GM12865 (cell line): ENCODE measurements at regions not wholly inside any gene's neighbourhood (a gene's known extent, or its start where the extent isn't known, plus 50 kb on each side); places are given as distances from the start of the nearest gene placed in this dataset.

Source experiments
- DNase-seq: peaks from one replicate; pipeline ENCODE4 v3.0.0; 2010; ENCODE audit warnings: low read depth
- H3K4me3 ChIP-seq: 2 replicates; pipeline ENCODE4 v1.5.1; 2011; ENCODE audit warnings: mild to moderate bottlenecking, low read depth, low read length, control low read depth
- CTCF ChIP-seq: IDR thresholded peaks from 2 replicates; pipeline ENCODE4 v1.5.1; 2011; ENCODE audit warnings: low read length, control low read depth, low read depth, inconsistent platforms; ENCODE audit not compliant: insufficient read depth; ENCODE audit errors: missing control alignments

- no peak overlapping the region for H3K4me3 ChIP-seq
- no peak for TF ChIP-seq CTCF
- DNase-seq: no peak
These were observed 78.0 kb downstream of the ZIC5 start for GRCh38 chr13:99893567-99893966.

DNA sequence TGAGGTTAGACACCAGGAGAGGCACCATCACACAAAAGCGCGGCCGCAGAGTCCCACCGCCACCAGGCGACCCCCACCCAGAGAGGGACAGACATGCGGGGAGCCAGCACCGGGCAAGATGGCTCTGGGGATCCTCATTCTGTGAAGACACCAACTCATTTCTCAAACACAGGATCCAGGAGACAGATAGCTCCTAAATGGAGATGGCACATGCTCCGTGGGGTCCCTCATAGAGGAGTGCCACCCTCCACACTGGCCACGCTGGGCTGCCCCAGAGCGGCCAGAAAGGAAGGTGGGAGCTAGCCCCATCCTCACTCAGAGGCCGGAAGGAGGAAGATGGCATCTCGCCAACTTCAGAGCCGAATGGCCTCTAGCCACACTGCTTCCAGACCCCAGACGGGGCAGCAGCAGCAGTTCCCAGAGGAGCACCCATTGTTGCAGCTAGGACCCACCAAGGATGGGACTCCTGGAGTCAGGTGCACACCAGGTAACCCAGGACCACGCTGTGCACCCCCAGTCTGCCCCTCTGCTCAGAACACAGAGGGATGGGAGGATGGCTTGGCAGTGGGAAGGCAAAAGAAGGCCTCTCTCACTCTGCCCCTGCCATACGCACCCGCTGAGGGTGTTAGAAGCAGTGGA is 78.6 kb downstream of the ZIC5 start:
- TF ChIP-seq CTCF: no peak
- no peak for DNase-seq
- H3K4me3 ChIP-seq: peak overlapping the region; percentile 47

- DNase-seq: peak; percentile 32
- no peak for TF ChIP-seq CTCF
- peak overlapping the region; percentile 47 for H3K4me3 ChIP-seq
These were observed 79.4 kb downstream of the ZIC5 start for GRCh38 chr13:99892196-99892613.

DNA sequence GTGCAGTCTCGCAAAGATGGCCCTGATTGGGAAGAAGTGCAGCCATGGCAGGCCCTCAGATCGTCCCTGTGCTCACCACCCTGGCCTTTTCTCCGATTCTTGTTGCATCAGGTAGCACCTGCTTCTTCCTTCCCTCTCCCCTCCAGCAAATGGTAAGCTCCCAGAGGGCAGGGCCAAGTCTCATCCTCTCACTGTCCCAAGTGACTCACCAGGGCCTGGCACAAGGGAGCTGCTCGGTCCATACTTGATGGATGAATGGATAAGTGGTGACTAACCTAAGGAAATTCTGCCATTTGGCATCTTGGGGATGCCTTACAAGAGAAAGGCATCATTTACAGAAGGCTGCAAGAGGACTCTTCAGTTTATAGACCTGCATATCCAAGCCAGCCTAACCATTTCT is 84.9 kb downstream of the ZIC5 start:
- TF ChIP-seq CTCF: no peak
- no peak for DNase-seq
- H3K4me3 ChIP-seq: no peak overlapping the region

GRCh38 chr13:99884913-99885312 is 86.7 kb downstream of the ZIC5 start:
- H3K4me3 ChIP-seq: no peak overlapping the region
- no peak for DNase-seq
- no peak for TF ChIP-seq CTCF

DNA sequence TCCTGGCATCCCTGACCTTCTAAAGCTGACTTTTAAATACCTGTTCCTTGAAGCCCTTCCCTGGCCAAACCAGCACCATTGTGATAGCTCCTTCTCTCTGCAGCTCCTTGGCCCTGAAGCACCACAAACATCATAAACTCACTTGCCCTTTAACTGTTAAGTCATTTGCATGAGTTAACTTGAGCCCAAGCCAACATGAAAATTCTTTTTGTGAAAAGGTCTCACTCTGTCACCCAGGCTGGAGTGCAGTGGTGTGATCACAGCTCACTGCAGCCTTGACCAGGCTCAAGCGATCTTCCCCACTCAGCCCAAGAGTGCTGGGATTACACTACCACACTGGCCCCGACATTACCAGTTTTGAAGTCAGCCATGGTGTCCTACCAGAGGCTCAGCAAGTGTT is 87.8 kb downstream of the ZIC5 start:
- TF ChIP-seq CTCF: no peak
- DNase-seq: no peak
- no peak overlapping the region for H3K4me3 ChIP-seq
